C4-2B (cell line): ENCODE measurements at regions not wholly inside any gene's neighbourhood (a gene's known extent, or its start where the extent isn't known, plus 50 kb on each side); places are given as distances from the start of the nearest gene placed in this dataset.

Experiments used
- ZFX ChIP-seq: fragments of 450-650 bp; IDR thresholded peaks from 2 replicates; pipeline ENCODE4 v1.6.1; 2017
- TF ChIP-seq, protein P1 (sequence below): fragments of 450-650 bp; conservative IDR thresholded peaks from 2 replicates; pipeline ENCODE4 v1.5.1; 2017; ENCODE audit warnings: mild to moderate bottlenecking

DNA sequence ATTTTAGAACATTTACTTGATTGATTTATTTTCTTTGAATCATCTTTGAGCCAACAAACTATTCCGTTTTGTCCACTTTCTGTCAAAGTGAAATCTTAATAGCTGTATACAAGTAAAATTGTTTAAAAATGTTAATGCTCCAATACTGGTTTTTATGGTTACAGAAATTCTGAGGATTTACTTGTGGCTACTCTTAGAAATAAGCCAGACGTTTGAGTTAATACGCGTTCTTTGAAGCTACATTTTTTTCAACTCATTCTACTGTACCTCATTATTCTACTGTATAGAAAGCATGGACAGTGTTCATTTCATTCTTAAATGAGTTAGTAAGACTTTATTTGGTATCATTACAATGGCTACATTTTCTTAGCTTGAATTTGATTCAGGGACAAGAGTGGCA is 996.2 kb upstream of the FLRT2 start:
- TF ChIP-seq, protein P1, sequence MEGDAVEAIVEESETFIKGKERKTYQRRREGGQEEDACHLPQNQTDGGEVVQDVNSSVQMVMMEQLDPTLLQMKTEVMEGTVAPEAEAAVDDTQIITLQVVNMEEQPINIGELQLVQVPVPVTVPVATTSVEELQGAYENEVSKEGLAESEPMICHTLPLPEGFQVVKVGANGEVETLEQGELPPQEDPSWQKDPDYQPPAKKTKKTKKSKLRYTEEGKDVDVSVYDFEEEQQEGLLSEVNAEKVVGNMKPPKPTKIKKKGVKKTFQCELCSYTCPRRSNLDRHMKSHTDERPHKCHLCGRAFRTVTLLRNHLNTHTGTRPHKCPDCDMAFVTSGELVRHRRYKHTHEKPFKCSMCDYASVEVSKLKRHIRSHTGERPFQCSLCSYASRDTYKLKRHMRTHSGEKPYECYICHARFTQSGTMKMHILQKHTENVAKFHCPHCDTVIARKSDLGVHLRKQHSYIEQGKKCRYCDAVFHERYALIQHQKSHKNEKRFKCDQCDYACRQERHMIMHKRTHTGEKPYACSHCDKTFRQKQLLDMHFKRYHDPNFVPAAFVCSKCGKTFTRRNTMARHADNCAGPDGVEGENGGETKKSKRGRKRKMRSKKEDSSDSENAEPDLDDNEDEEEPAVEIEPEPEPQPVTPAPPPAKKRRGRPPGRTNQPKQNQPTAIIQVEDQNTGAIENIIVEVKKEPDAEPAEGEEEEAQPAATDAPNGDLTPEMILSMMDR: no peak
- no peak for TF ChIP-seq ZFX
